IMR-90 (cell line): ENCODE measurements at regions not wholly inside any gene's neighbourhood (a gene's known extent, or its start where the extent isn't known, plus 50 kb on each side); places are given as distances from the start of the nearest gene placed in this dataset.

Experiments
- ATAC-seq: fragments of 200-7000 bp; cut with Tn5 transposase; 2 replicates; pipeline ENCODE4 v1.9.1; 2020; ENCODE audit warnings: low read depth, mild to moderate bottlenecking, moderate library complexity
- BruUV-seq: library from RNA; stranded (reverse); fragments of 400-500 nt; replicated peaks from 2 replicates; lab custom pipeline; 2021; lab: Mats Ljungman, UMichigan
- CTCF ChIA-PET: fragments of 300-600 bp; formaldehyde crosslinking; extraction: SDS; loops from one replicate; lab custom pipeline; 2021; ENCODE audit warnings: antibody characterized with exemption; lab: Yijun Ruan, JAX
- POLR2A ChIA-PET: fragments of 300-600 bp; sonication (Branson Sonifier 250); formaldehyde crosslinking; loops from one replicate; lab custom pipeline; 2022; ENCODE audit warnings: antibody characterized with exemption; ENCODE audit not compliant: unreplicated experiment; lab: Charles Lee
- DNase-seq: peaks from one replicate; pipeline ENCODE4 v3.0.0; 2013
- H2AFZ ChIP-seq: replicated peaks from 2 replicates; pipeline ENCODE3; 2013; ENCODE audit warnings: low read length, mild to moderate bottlenecking; ENCODE audit not compliant: poor library complexity
- H2AK5ac ChIP-seq: 2 replicates; pipeline ENCODE4 v1.6.1; 2013; ENCODE audit warnings: low read depth, low read length, inconsistent platforms
- H2AK9ac ChIP-seq: replicated peaks from 2 replicates; pipeline ENCODE3; 2013; ENCODE audit warnings: mild to moderate bottlenecking, low read depth, low read length, moderate library complexity; ENCODE audit not compliant: poor library complexity
- H2BK120ac ChIP-seq: 2 replicates; pipeline ENCODE4 v1.6.1; 2013; ENCODE audit warnings: low read depth, low read length, inconsistent platforms
- H2BK15ac ChIP-seq: 3 replicates; pipeline ENCODE4 v1.6.1; 2013; ENCODE audit warnings: low read depth, low read length, inconsistent platforms
- H2BK20ac ChIP-seq: 2 replicates; pipeline ENCODE4 v1.6.1; 2013; ENCODE audit warnings: low read depth, mild to moderate bottlenecking, inconsistent platforms, low read length, moderate library complexity
- H2BK5ac ChIP-seq: 2 replicates; pipeline ENCODE4 v1.6.1; 2013; ENCODE audit warnings: mild to moderate bottlenecking, low read depth, low read length, inconsistent platforms; ENCODE audit not compliant: poor library complexity, severe bottlenecking
- H3K14ac ChIP-seq: replicated peaks from 2 replicates; pipeline ENCODE4 v1.6.1; 2013; ENCODE audit warnings: low read depth, low read length, inconsistent platforms
- H3K18ac ChIP-seq: 2 replicates; pipeline ENCODE4 v1.6.1; 2013; ENCODE audit warnings: low read depth, low read length, control low read depth
- H3K23ac ChIP-seq: 2 replicates; pipeline ENCODE4 v1.6.1; 2013; ENCODE audit warnings: low read depth, low read length, inconsistent platforms
- H3K27ac ChIP-seq: 2 replicates; pipeline ENCODE4 v1.5.1; 2013; ENCODE audit warnings: mild to moderate bottlenecking, control low read depth, low read length; ENCODE audit not compliant: insufficient read depth
- H3K27me3 ChIP-seq: 2 replicates; pipeline ENCODE4 v1.6.1; 2013; ENCODE audit warnings: low read length; ENCODE audit not compliant: control insufficient read depth, insufficient read depth
- H3K36me3 ChIP-seq: 2 replicates; pipeline ENCODE4 v1.6.1; 2013; ENCODE audit warnings: low read length, mixed read lengths; ENCODE audit not compliant: control insufficient read depth, insufficient read depth
- H3K4ac ChIP-seq: 2 replicates; pipeline ENCODE4 v1.6.1; 2013; ENCODE audit warnings: low read depth, low read length, inconsistent platforms
- H3K4me1 ChIP-seq: 2 replicates; pipeline ENCODE4 v1.6.1; 2013; ENCODE audit warnings: low read length, mixed read lengths; ENCODE audit not compliant: control insufficient read depth, insufficient read depth
- H3K4me2 ChIP-seq: 2 replicates; pipeline ENCODE4 v1.6.1; 2013; ENCODE audit warnings: low read depth, mild to moderate bottlenecking, control low read depth, low read length, moderate library complexity
- H3K4me3 ChIP-seq: 2 replicates; pipeline ENCODE4 v1.5.1; 2013; ENCODE audit warnings: low read depth, mild to moderate bottlenecking, control low read depth, low read length, moderate library complexity; ENCODE audit not compliant: insufficient read depth
- H3K56ac ChIP-seq: 2 replicates; pipeline ENCODE4 v1.6.1; 2013; ENCODE audit warnings: low read length, inconsistent platforms; ENCODE audit not compliant: insufficient read depth; ENCODE audit errors: extremely low read depth
- H3K79me1 ChIP-seq, 2 experiments: 2 replicates each; pipeline ENCODE4 v1.6.1; 2013; ENCODE audit warnings: low read length in 2 of 2, inconsistent platforms in 1 of 2, low read depth in 1 of 2
- H3K9ac ChIP-seq: 2 replicates; pipeline ENCODE4 v1.6.1; 2013; ENCODE audit warnings: low read depth, low read length, control low read depth
- H3K9me1 ChIP-seq: 2 replicates; pipeline ENCODE4 v1.6.1; 2013; ENCODE audit warnings: low read length, inconsistent platforms; ENCODE audit not compliant: insufficient read depth
- H3K9me3 ChIP-seq: 2 replicates; pipeline ENCODE4 v1.6.1; 2013; ENCODE audit warnings: low read length; ENCODE audit not compliant: control insufficient read depth, insufficient read depth
- H4K20me1 ChIP-seq: 2 replicates; pipeline ENCODE4 v1.6.1; 2013; ENCODE audit warnings: low read length, inconsistent platforms; ENCODE audit not compliant: insufficient read depth
- H4K5ac ChIP-seq: 2 replicates; pipeline ENCODE4 v1.6.1; 2013; ENCODE audit warnings: mild to moderate bottlenecking, low read depth, low read length, control low read depth
- H4K8ac ChIP-seq, 2 experiments: 2 replicates each; pipeline ENCODE4 v1.6.1; 2013; ENCODE audit warnings: low read depth in 2 of 2, low read length in 2 of 2, control low read depth in 1 of 2, inconsistent platforms in 1 of 2
- H4K91ac ChIP-seq: 2 replicates; pipeline ENCODE4 v1.6.1; 2013; ENCODE audit warnings: low read depth, low read length, inconsistent platforms; ENCODE audit not compliant: insufficient read depth
- BHLHE40 ChIP-seq: fragments of 150-350 bp; IDR thresholded peaks from 2 replicates; pipeline ENCODE4 v1.6.1; 2016; ENCODE audit warnings: mild to moderate bottlenecking, low read depth, low read length
- CEBPB ChIP-seq: IDR thresholded peaks from 2 replicates; pipeline ENCODE4 v1.6.1; 2012; ENCODE audit warnings: low read depth, low read length, improper control_type of control experiment
- CHD1 ChIP-seq: IDR thresholded peaks from 2 replicates; pipeline ENCODE4 v1.6.1; 2012; ENCODE audit warnings: low read depth, low read length, improper control_type of control experiment
- CTCF ChIP-seq: conservative IDR thresholded peaks from 2 replicates; pipeline ENCODE4 v1.5.1; 2012; ENCODE audit warnings: mild to moderate bottlenecking, low read depth, low read length, improper control_type of control experiment
- ELK1 ChIP-seq: fragments of 150-350 bp; IDR thresholded peaks from 2 replicates; pipeline ENCODE4 v1.6.1; 2016; ENCODE audit warnings: low read depth, mild to moderate bottlenecking, low read length, moderate library complexity, borderline replicate concordance
- FOS ChIP-seq: fragments of 150-350 bp; IDR thresholded peaks from 2 replicates; pipeline ENCODE4 v1.6.1; 2016; ENCODE audit warnings: low read depth, low read length
- MAFK ChIP-seq: IDR thresholded peaks from 2 replicates; pipeline ENCODE4 v1.6.1; 2012; ENCODE audit warnings: low read depth, low read length, improper control_type of control experiment
- MAZ ChIP-seq: IDR thresholded peaks from 2 replicates; pipeline ENCODE4 v1.6.1; 2012; ENCODE audit warnings: low read depth, mild to moderate bottlenecking, low read length, improper control_type of control experiment, moderate library complexity, borderline replicate concordance
- MXI1 ChIP-seq: IDR thresholded peaks from 2 replicates; pipeline ENCODE4 v1.6.1; 2012; ENCODE audit warnings: low read depth, mild to moderate bottlenecking, low read length, moderate library complexity, borderline replicate concordance
- NFE2L2 ChIP-seq: fragments of 150-350 bp; IDR thresholded peaks from 2 replicates; pipeline ENCODE4 v1.6.1; 2016; ENCODE audit warnings: low read depth, mild to moderate bottlenecking, low read length
- POLR2A ChIP-seq: IDR thresholded peaks from 2 replicates; pipeline ENCODE4 v1.6.1; 2012; ENCODE audit warnings: mild to moderate bottlenecking, low read depth, low read length
- RAD21 ChIP-seq: IDR thresholded peaks from 2 replicates; pipeline ENCODE4 v1.6.1; 2012; ENCODE audit warnings: low read length, improper control_type of control experiment
- RCOR1 ChIP-seq: IDR thresholded peaks from 2 replicates; pipeline ENCODE4 v1.6.1; 2012; ENCODE audit warnings: mild to moderate bottlenecking, low read length, improper control_type of control experiment; ENCODE audit not compliant: insufficient replicate concordance
- RFX5 ChIP-seq: IDR thresholded peaks from 2 replicates; pipeline ENCODE4 v1.8.0; 2012; ENCODE audit warnings: low read depth, mild to moderate bottlenecking, low read length, moderate library complexity
- SMC3 ChIP-seq: fragments of 150-350 bp; IDR thresholded peaks from 2 replicates; pipeline ENCODE4 v1.6.1; 2016; ENCODE audit warnings: low read depth, mild to moderate bottlenecking, antibody characterized with exemption, low read length, moderate library complexity
- USF2 ChIP-seq: fragments of 150-350 bp; IDR thresholded peaks from 2 replicates; pipeline ENCODE4 v1.6.1; 2017; ENCODE audit warnings: mild to moderate bottlenecking, antibody characterized with exemption, low read length, low read depth
- WGBS, 2 experiments: methylation state at CpG; one replicate each; pipeline versions ENCODE4 v1.1.5 to v1.1.7; 2013; ENCODE audit warnings: missing lambda C conversion rate in 2 of 2; ENCODE audit not compliant: insufficient read length in 1 of 2; ENCODE audit errors: extremely low coverage in 2 of 2; 5-methylcytosine and 5-hydroxymethylcytosine counted together
- dilution Hi-C: fragments of 300-500 bp; cut with HindIII; formaldehyde crosslinking; loops from one replicate; pipeline ENCODE4 v1.14.3; 2018; ENCODE audit warnings: low sequenced_read_pairs; ENCODE audit not compliant: unreplicated experiment
- in situ Hi-C: fragments of 300-500 bp; cut with MboI; formaldehyde crosslinking; loops from 3 replicates; pipeline ENCODE4 v1.14.3; 2019; ENCODE audit warnings: low sequenced_read_pairs, inconsistent platforms, mixed read lengths
- intact Hi-C: fragments of 100-400 bp; cut with micrococcal nuclease; formaldehyde crosslinking; loops from 2 replicates; pipeline ENCODE4 v1.10.0; 2022

- H3K27me3 ChIP-seq, result peaks cover 2% of the 10 kb centered on the region; the same call in 1 of the 2 replicates
- H2AK9ac ChIP-seq, result no peak overlapping the region
- no TSS peak for BruUV-seq
- H2BK15ac ChIP-seq, result no peak overlapping the region
- dilution Hi-C loops (no loop called here), in situ Hi-C loops (no loop called here), intact Hi-C loops (no loop called here)
- no peak overlapping the region for H3K23ac ChIP-seq
- CTCF ChIA-PET, result no interaction called here
- H3K4me2 ChIP-seq, result no peak overlapping the region
- H4K91ac ChIP-seq, result no peak overlapping the region
- no peak overlapping the region for H2BK20ac ChIP-seq
- no peak overlapping the region for H3K4me3 ChIP-seq
- WGBS, 2 experiments, result 62% methylated on average over 5 of the region's 9 CpGs; no CpG with 5 or more reads in 1 of the 2 experiments
- no peaks in the 10 kb centered on the region for H4K20me1 ChIP-seq
- H3K36me3 ChIP-seq, result no peaks in the 10 kb centered on the region
- H4K5ac ChIP-seq, result no peak overlapping the region
- no peak overlapping the region for H3K4ac ChIP-seq
- POLR2A ChIA-PET, result no interaction called here
- no peak overlapping the region for H3K14ac ChIP-seq
- DNase-seq, result no peak
- TF ChIP-seq CHD1, result no peak
- no peak for TF ChIP-seq NFE2L2
- no peak for TF ChIP-seq SMC3
- no peak for TF ChIP-seq MXI1
- no peak for TF ChIP-seq CTCF
- TF ChIP-seq RFX5, result no peak
- no peak for TF ChIP-seq BHLHE40
- TF ChIP-seq ELK1, result no peak
- no peak for TF ChIP-seq MAFK
- TF ChIP-seq FOS, result no peak
- TF ChIP-seq CEBPB, result no peak
- TF ChIP-seq RCOR1, result no peak
- no peak for TF ChIP-seq USF2
- no peak for TF ChIP-seq MAZ
- no peak for TF ChIP-seq POLR2A
- TF ChIP-seq RAD21, result no peak
- H4K8ac ChIP-seq, result no peak overlapping the region
- H2BK120ac ChIP-seq, result no peak overlapping the region
- H2AFZ ChIP-seq, result no peak overlapping the region
- H3K9me3 ChIP-seq, result no peaks in the 10 kb centered on the region
- no peak overlapping the region for H2AK5ac ChIP-seq
- no peak overlapping the region for H3K18ac ChIP-seq
- H3K56ac ChIP-seq, result no peak overlapping the region
- H3K9ac ChIP-seq, result no peak overlapping the region
- H3K4me1 ChIP-seq, result no peaks in the 10 kb centered on the region
- H2BK5ac ChIP-seq, result no peak overlapping the region
- H3K27ac ChIP-seq, result no peak overlapping the region
- no peak for ATAC-seq
- no peaks in the 10 kb centered on the region for H3K9me1 ChIP-seq
- no peaks in the 10 kb centered on the region for H3K79me1 ChIP-seq
These were observed 312.2 kb downstream of the MATN1 start for GRCh38 chr1:30411206-30411605.
